Activated CD4-positive, alpha-beta memory T cell treated with anti-CD3 and anti-CD28 coated beads for 36 hours (primary cell): ENCODE measurements at regions not wholly inside any gene's neighbourhood (a gene's known extent, or its start where the extent isn't known, plus 50 kb on each side); places are given as distances from the start of the nearest gene placed in this dataset.
"Not testable (repeated sequence)": the region's sequence is repeated elsewhere in the genome, so short reads cannot be mapped to it uniquely, and the experiment has no call there.

Source experiments
- CTCF ChIA-PET: fragments of 350-600 bp; sonication (Branson Sonifier 250); formaldehyde crosslinking; loops from one replicate; lab custom pipeline; 2021; ENCODE audit warnings: antibody characterized with exemption, inconsistent platforms; lab: Charles Lee
- POLR2A ChIA-PET: fragments of 350-600 bp; sonication (Branson Sonifier 250); formaldehyde crosslinking; loops from one replicate; lab custom pipeline; 2021; ENCODE audit warnings: antibody characterized with exemption; lab: Charles Lee
- DNase-seq: peaks from one replicate; pipeline ENCODE4 v3.0.0-alpha.2; 2020
- H3K27ac Mint-ChIP-seq: one replicate; pipeline ENCODE4 v1.8.0; 2021; ENCODE audit warnings: mixed read lengths
- H3K27me3 Mint-ChIP-seq: one replicate; pipeline ENCODE4 v1.8.0; 2021; ENCODE audit warnings: mixed read lengths
- H3K36me3 Mint-ChIP-seq: one replicate; pipeline ENCODE4 v1.8.0; 2021; ENCODE audit warnings: mixed read lengths
- H3K4me1 Mint-ChIP-seq: one replicate; pipeline ENCODE4 v1.8.0; 2021; ENCODE audit warnings: low read depth, mixed read lengths
- H3K4me3 Mint-ChIP-seq: one replicate; pipeline ENCODE4 v1.8.0; 2021; ENCODE audit warnings: mild to moderate bottlenecking, mixed read lengths
- H3K9me3 Mint-ChIP-seq: one replicate; pipeline ENCODE4 v1.8.0; 2021; ENCODE audit warnings: mixed read lengths
- intact Hi-C: fragments of 100-400 bp; cut with micrococcal nuclease; formaldehyde crosslinking; loops from one replicate; pipeline ENCODE4 v1.15.1; 2023

- no peaks in the 10 kb centered on the region for H3K36me3 Mint-ChIP-seq
- no peak overlapping the region for H3K4me3 Mint-ChIP-seq
- CTCF ChIA-PET = interaction anchor here (0.6 kb wide), 1 partner anchor 340 kb away, joined by 3 read pairs; no protein-coding TSS in a partner anchor
- H3K27me3 Mint-ChIP-seq = no peaks in the 10 kb centered on the region
- no peaks in the 10 kb centered on the region for H3K4me1 Mint-ChIP-seq
- no peak overlapping the region for H3K27ac Mint-ChIP-seq
- no peaks in the 10 kb centered on the region for H3K9me3 Mint-ChIP-seq
- POLR2A ChIA-PET = no interaction called here
- intact Hi-C loops = no loop called here
- no peak for DNase-seq
Observed at GRCh38 chr3:5499404-5499803, 311.9 kb downstream of the EDEM1 start.

- H3K4me1 Mint-ChIP-seq = no peaks in the 10 kb centered on the region
- intact Hi-C loops = no loop called here
- H3K4me3 Mint-ChIP-seq = no peak overlapping the region
- no peaks in the 10 kb centered on the region for H3K27me3 Mint-ChIP-seq
- peaks cover 3% of the 10 kb centered on the region for H3K9me3 Mint-ChIP-seq
- no peak overlapping the region for H3K27ac Mint-ChIP-seq
- no peaks in the 10 kb centered on the region for H3K36me3 Mint-ChIP-seq
- POLR2A ChIA-PET = no interaction called here
- CTCF ChIA-PET = no interaction called here
- no peak for DNase-seq
Observed at GRCh38 chr3:5503136-5503535, 315.6 kb downstream of the EDEM1 start.

- intact Hi-C loops = no loop called here
- Mint-ChIP-seq H3K4me1 (no peaks in the 10 kb centered on the region), H3K4me3 (no peak overlapping the region), H3K27ac (no peak overlapping the region), H3K27me3 (no peaks in the 10 kb centered on the region), H3K36me3 (no peaks in the 10 kb centered on the region), H3K9me3 (peaks cover 13% of the 10 kb centered on the region)
- DNase-seq = no peak
- ChIA-PET POLR2A (no interaction called here), CTCF (no interaction called here)
Observed at GRCh38 chr3:5504135-5504534, 316.6 kb downstream of the EDEM1 start.

GRCh38 chr3:5505163-5505562 lies 317.7 kb downstream of the EDEM1 start:
- no peak for DNase-seq
- peaks cover 18% of the 10 kb centered on the region for H3K9me3 Mint-ChIP-seq
- POLR2A ChIA-PET = no interaction called here
- H3K4me1 Mint-ChIP-seq = no peaks in the 10 kb centered on the region
- no peak overlapping the region for H3K27ac Mint-ChIP-seq
- H3K36me3 Mint-ChIP-seq = no peaks in the 10 kb centered on the region
- intact Hi-C loops = no loop called here
- no peak overlapping the region for H3K4me3 Mint-ChIP-seq
- H3K27me3 Mint-ChIP-seq = no peaks in the 10 kb centered on the region
- CTCF ChIA-PET = no interaction called here

- intact Hi-C loops = no loop called here
- Mint-ChIP-seq H3K9me3 (peaks cover 21% of the 10 kb centered on the region), H3K4me3 (no peak overlapping the region), H3K27ac (no peak overlapping the region), H3K27me3 (no peaks in the 10 kb centered on the region), H3K36me3 (no peaks in the 10 kb centered on the region), H3K4me1 (no peaks in the 10 kb centered on the region)
- ChIA-PET POLR2A (no interaction called here), CTCF (no interaction called here)
- DNase-seq = no peak
Observed at GRCh38 chr3:5505997-5506396, 318.5 kb downstream of the EDEM1 start.

GRCh38 chr3:5508860-5509259 lies 321.4 kb downstream of the EDEM1 start:
- H3K27me3 Mint-ChIP-seq, DNase-seq, H3K4me3 Mint-ChIP-seq, H3K4me1 Mint-ChIP-seq, CTCF ChIA-PET, H3K36me3 Mint-ChIP-seq, intact Hi-C loops, H3K27ac Mint-ChIP-seq: not testable (repeated sequence)
- peaks cover 43% of the 10 kb centered on the region for H3K9me3 Mint-ChIP-seq
- POLR2A ChIA-PET = interaction anchor here (0.5 kb wide), 1 partner anchor 1308 kb away, joined by 3 read pairs; no protein-coding TSS in a partner anchor

- H3K4me3 Mint-ChIP-seq = no peak overlapping the region
- intact Hi-C loops = no loop called here
- no peak overlapping the region for H3K27ac Mint-ChIP-seq
- no peaks in the 10 kb centered on the region for H3K4me1 Mint-ChIP-seq
- DNase-seq = no peak
- H3K36me3 Mint-ChIP-seq = no peaks in the 10 kb centered on the region
- peaks cover 54% of the 10 kb centered on the region for H3K9me3 Mint-ChIP-seq
- H3K27me3 Mint-ChIP-seq = no peaks in the 10 kb centered on the region
- CTCF ChIA-PET = no interaction called here
- POLR2A ChIA-PET = no interaction called here
Observed at GRCh38 chr3:5510300-5510699, 322.8 kb downstream of the EDEM1 start.

GRCh38 chr3:5517921-5518320 lies 330.4 kb downstream of the EDEM1 start:
- Mint-ChIP-seq H3K4me3 (no peak overlapping the region), H3K9me3 (peaks cover 36% of the 10 kb centered on the region), H3K27me3 (no peaks in the 10 kb centered on the region), H3K4me1 (no peaks in the 10 kb centered on the region), H3K27ac (no peak overlapping the region), H3K36me3 (no peaks in the 10 kb centered on the region)
- ChIA-PET CTCF (no interaction called here), POLR2A (no interaction called here)
- intact Hi-C loops = no loop called here
- no peak for DNase-seq

- intact Hi-C loops = no loop called here
- H3K9me3 Mint-ChIP-seq = peaks cover 16% of the 10 kb centered on the region
- no peak overlapping the region for H3K4me3 Mint-ChIP-seq
Observed at GRCh38 chr3:5520237-5520636, 332.7 kb downstream of the EDEM1 start.

GRCh38 chr3:5523125-5523524 lies 335.6 kb downstream of the EDEM1 start:
- Mint-ChIP-seq H3K4me1 (no peaks in the 10 kb centered on the region), H3K27me3 (no peaks in the 10 kb centered on the region), H3K9me3 (peaks cover 11% of the 10 kb centered on the region), H3K27ac (no peak overlapping the region), H3K36me3 (no peaks in the 10 kb centered on the region), H3K4me3 (no peak overlapping the region)
- intact Hi-C loops = no loop called here
- DNase-seq = no peak
- ChIA-PET POLR2A (no interaction called here), CTCF (no interaction called here)

More at GRCh38 chr3:5520237-5520636, 332.7 kb downstream of the EDEM1 start:
- no peak for DNase-seq
- no peaks in the 10 kb centered on the region for H3K4me1 Mint-ChIP-seq
- CTCF ChIA-PET = no interaction called here
- POLR2A ChIA-PET = no interaction called here
- H3K27ac Mint-ChIP-seq = no peak overlapping the region
- H3K27me3 Mint-ChIP-seq = no peaks in the 10 kb centered on the region
- H3K36me3 Mint-ChIP-seq = no peaks in the 10 kb centered on the region

- intact Hi-C loops = no loop called here
- ChIA-PET CTCF (no interaction called here), POLR2A (no interaction called here)
- Mint-ChIP-seq H3K9me3 (peaks cover 20% of the 10 kb centered on the region), H3K36me3 (no peaks in the 10 kb centered on the region), H3K27ac (no peak overlapping the region), H3K4me3 (no peak overlapping the region), H3K27me3 (peaks cover 3% of the 10 kb centered on the region), H3K4me1 (no peaks in the 10 kb centered on the region)
- no peak for DNase-seq
Observed at GRCh38 chr3:5531039-5531438, 343.5 kb downstream of the EDEM1 start.

GRCh38 chr3:5531741-5532290 lies 344.3 kb downstream of the EDEM1 start:
- peaks cover 3% of the 10 kb centered on the region for H3K27me3 Mint-ChIP-seq
- intact Hi-C loops = no loop called here
- peaks cover 19% of the 10 kb centered on the region for H3K9me3 Mint-ChIP-seq
- no peak overlapping the region for H3K27ac Mint-ChIP-seq
- ChIA-PET POLR2A (no interaction called here), CTCF (no interaction called here)
- DNase-seq = no peak
- no peaks in the 10 kb centered on the region for H3K4me1 Mint-ChIP-seq
- no peaks in the 10 kb centered on the region for H3K36me3 Mint-ChIP-seq
- H3K4me3 Mint-ChIP-seq = no peak overlapping the region

GRCh38 chr3:5540532-5540931 lies 353.0 kb downstream of the EDEM1 start:
- DNase-seq = no peak
- POLR2A ChIA-PET = no interaction called here
- no peak overlapping the region for H3K4me3 Mint-ChIP-seq
- H3K27ac Mint-ChIP-seq = no peak overlapping the region
- H3K4me1 Mint-ChIP-seq = no peaks in the 10 kb centered on the region
- intact Hi-C loops = no loop called here
- CTCF ChIA-PET = no interaction called here
- H3K36me3 Mint-ChIP-seq = no peaks in the 10 kb centered on the region
- H3K9me3 Mint-ChIP-seq = peaks cover 23% of the 10 kb centered on the region
- peaks cover 3% of the 10 kb centered on the region for H3K27me3 Mint-ChIP-seq
